ENCODE measurements at regions not wholly inside any gene's neighbourhood (a gene's known extent, or its start where the extent isn't known, plus 50 kb on each side); places are given as distances from the start of the nearest gene placed in this dataset.

GRCh38 chr13:99835442-99835841, 136.1 kb downstream of the ZIC5 start:
- Histone ChIP-seq H3K27me3 (ENCODE audit: insufficient read depth, low read length) (no peaks in the 10 kb centered on the region), H3K27ac (ENCODE audit: insufficient read length, low read depth, low read length) (no peak overlapping the region), H3K23ac (ENCODE audit: insufficient read length, low read depth, low read length) (no peak overlapping the region), H3T11ph (ENCODE audit: low read length) (no peak overlapping the region), H3K14ac (ENCODE audit: insufficient read depth, low read length) (no peak overlapping the region; the same call in 1 of the 2 replicates), H4K5ac (ENCODE audit: insufficient read length, low read depth, low read length) (no peak overlapping the region), H3K4me1 (ENCODE audit: insufficient read depth, low read length) (no peaks in the 10 kb centered on the region), H4K8ac (replicated peaks; ENCODE audit: insufficient read length, low read depth, low read length) (peak overlapping the region; percentile 60), H3K79me1 (ENCODE audit: insufficient read depth, low read depth, low read length, poor library complexity, severe bottlenecking) (no peaks in the 10 kb centered on the region), H2AFZ (ENCODE audit: low read length) (no peak overlapping the region), H4K91ac (ENCODE audit: insufficient read length, low read depth, low read length) (no peak overlapping the region), H3K9ac (ENCODE audit: extremely low read depth, insufficient read length, low read length) (no peak overlapping the region), H2BK15ac (ENCODE audit: low read depth, low read length) (no peak overlapping the region), H3K18ac (ENCODE audit: insufficient read length, low read depth, low read length) (no peak overlapping the region), H2BK120ac (ENCODE audit: low read depth, low read length, poor library complexity, severe bottlenecking) (no peak overlapping the region), H2BK5ac (ENCODE audit: insufficient read length, low read length) (no peak overlapping the region), H3K4me2 (ENCODE audit: insufficient read depth, insufficient read length, low read length) (no peak overlapping the region), H2AK5ac (ENCODE audit: insufficient read length, low read length) (no peak overlapping the region), H3K23me2 (ENCODE audit: insufficient read length, low read depth, low read length, poor library complexity, severe bottlenecking) (no peaks in the 10 kb centered on the region), H2BK20ac (ENCODE audit: low read depth, low read length, poor library complexity, severe bottlenecking) (no peak overlapping the region), H3K56ac (ENCODE audit: insufficient read length, low read depth, low read length) (no peak overlapping the region), H4K20me1 (ENCODE audit: control insufficient read depth, insufficient read depth, insufficient read length) (no peaks in the 10 kb centered on the region), H3K4ac (ENCODE audit: low read depth, low read length) (no peak overlapping the region), H3K9me3 (ENCODE audit: control insufficient read depth, low read depth, low read length) (no peaks in the 10 kb centered on the region), H3K79me2 (ENCODE audit: insufficient read depth, low read length) (no peaks in the 10 kb centered on the region), H2BK12ac (ENCODE audit: insufficient read length, low read depth, low read length) (no peak overlapping the region)
- no peaks in the 10 kb centered on the region for H3K27me3 Mint-ChIP-seq (ENCODE audit: low read depth)
- no CpG with 5 or more reads among the region's 1 CpG for WGBS (ENCODE audit: extremely low coverage, insufficient read length, low lambda C conversion rate)
- no peak for TF ChIP-seq CTCF (conservative IDR thresholded peaks at IDR 0.05)
- no peak overlapping the region for H3K4me3 Mint-ChIP-seq
- H3K4me1 Mint-ChIP-seq = peaks cover 29 to 30% of the 10 kb centered on the region in 2 experiments
- peaks cover 0 to 7% (median 0%) of the 10 kb centered on the region in 3 experiments; a peak in 2 of 7 replicates for H3K36me3 Mint-ChIP-seq (ENCODE audit: insufficient read depth in 1 of 3, low read depth in 3 of 3)
- no peak for DNase-seq
- no peaks in the 10 kb centered on the region for H3K9me3 Mint-ChIP-seq
- peak overlapping the region in 2 of 3 experiments; percentile 48 to 52; a peak in 2 of 7 replicates for H3K27ac Mint-ChIP-seq

All from H9 (cell line).